ENCODE measurements at regions not wholly inside any gene's neighbourhood (a gene's known extent, or its start where the extent isn't known, plus 50 kb on each side); places are given as distances from the start of the nearest gene placed in this dataset.

DNA sequence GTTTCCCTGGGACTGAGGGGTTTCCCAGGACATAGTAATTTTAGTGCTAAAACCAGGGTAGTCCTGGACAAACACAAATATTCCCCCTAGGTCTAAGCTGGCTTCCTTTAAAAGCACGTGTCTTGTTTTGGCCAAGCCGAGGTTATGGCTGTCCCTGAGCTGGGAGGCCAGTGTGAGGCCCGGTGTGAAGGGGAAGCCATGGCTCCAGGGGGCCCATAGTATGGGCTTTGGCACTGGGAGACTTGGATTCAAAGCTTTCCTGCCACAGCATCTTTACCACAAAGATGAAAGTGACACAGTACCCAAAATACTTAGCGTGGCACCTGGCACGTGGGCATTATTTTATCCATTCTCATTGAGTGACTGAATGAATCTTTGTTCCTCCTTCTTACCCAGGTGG, 345.2 kb downstream of the ZNF536 start:
- DNase-seq (ENCODE audit: low read depth): no peak
- H3K4me3 ChIP-seq (ENCODE audit: low read depth, low read length): no peak overlapping the region
- no peak for TF ChIP-seq CTCF (conservative IDR thresholded peaks at IDR 0.05; ENCODE audit: low read depth, low read length)

- DNase-seq (ENCODE audit: low read depth): no peak
- no peak overlapping the region for H3K4me3 ChIP-seq (ENCODE audit: low read depth, low read length)
- no peak for TF ChIP-seq CTCF (conservative IDR thresholded peaks at IDR 0.05; ENCODE audit: low read depth, low read length)
Observed at GRCh38 chr19:30712431-30713337, 340.5 kb downstream of the ZNF536 start.

DNA sequence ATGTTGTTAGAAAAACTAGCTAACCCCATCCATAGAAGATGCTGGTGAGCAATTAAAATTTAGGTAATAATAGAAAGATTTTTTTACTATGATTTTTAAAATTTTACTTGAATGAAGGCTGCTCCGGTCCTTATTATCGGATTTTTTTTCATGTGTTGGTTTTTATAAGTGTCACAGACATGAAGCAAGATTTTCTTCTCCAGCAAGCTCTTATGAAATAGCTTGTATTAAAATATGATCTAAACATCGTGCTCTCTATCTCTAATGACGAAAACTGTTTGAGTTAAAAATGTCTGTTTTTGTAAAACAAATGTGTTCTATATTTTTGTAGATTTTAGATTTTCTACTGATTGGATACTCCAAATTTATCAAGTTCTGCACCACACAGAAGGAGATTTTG, 339.6 kb downstream of the ZNF536 start:
- no peak for TF ChIP-seq CTCF (conservative IDR thresholded peaks at IDR 0.05; ENCODE audit: low read depth, low read length)
- no peak for DNase-seq (ENCODE audit: low read depth)
- H3K4me3 ChIP-seq (ENCODE audit: low read depth, low read length): no peak overlapping the region

GRCh38 chr19:30711296-30711695, 339.1 kb downstream of the ZNF536 start:
- DNase-seq (ENCODE audit: low read depth): no peak
- no peak overlapping the region for H3K4me3 ChIP-seq (ENCODE audit: low read depth, low read length)
- no peak for TF ChIP-seq CTCF (conservative IDR thresholded peaks at IDR 0.05; ENCODE audit: low read depth, low read length)

GRCh38 chr19:30710721-30711120, 338.5 kb downstream of the ZNF536 start:
- H3K4me3 ChIP-seq (ENCODE audit: low read depth, low read length): no peak overlapping the region
- no peak for TF ChIP-seq CTCF (conservative IDR thresholded peaks at IDR 0.05; ENCODE audit: low read depth, low read length)
- DNase-seq (ENCODE audit: low read depth): no peak

DNA sequence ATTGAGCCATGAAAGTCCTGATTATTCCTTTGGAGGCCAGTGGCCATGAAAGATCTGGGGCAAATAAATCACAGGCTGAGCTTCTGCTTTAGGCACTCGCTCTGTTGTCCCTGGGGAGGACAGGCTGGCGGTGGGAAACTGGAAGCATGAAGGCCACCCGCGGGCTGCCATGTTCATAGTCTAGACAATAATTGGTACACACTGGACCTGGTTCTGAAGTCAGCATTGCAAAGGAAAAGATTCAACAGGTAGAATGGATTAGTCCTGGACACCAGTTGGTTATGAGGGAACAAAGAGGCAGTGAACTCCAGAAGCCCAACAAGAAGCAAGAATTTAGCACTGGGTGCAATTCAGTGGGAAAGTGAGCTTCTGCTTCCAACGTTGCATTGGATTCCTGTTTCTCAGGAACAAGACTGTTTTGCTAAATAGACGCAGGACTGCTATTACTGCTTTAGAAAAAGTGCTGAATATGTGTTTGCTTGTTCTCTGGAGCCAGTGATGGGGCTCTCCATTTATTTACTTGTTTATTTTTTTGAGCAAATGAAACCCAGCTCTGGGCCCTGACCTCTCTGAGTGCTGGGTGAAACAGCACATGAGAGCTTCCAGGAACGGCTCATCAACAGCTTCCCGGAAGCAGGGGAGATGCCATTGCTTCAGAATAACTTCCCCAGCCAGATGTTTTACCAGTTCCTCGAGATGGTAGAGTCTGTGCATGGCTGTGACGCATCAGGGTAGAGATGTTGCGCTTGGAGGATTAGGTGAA, 336.4 kb downstream of the ZNF536 start:
- H3K4me3 ChIP-seq (ENCODE audit: low read depth, low read length): no peak overlapping the region
- no peak for DNase-seq (ENCODE audit: low read depth)
- TF ChIP-seq CTCF (conservative IDR thresholded peaks at IDR 0.05; ENCODE audit: low read depth, low read length): no peak

Data from choroid plexus epithelial cell (primary cell).